ENCODE measurements at regions not wholly inside any gene's neighbourhood (a gene's known extent, or its start where the extent isn't known, plus 50 kb on each side); places are given as distances from the start of the nearest gene placed in this dataset.

- H3K36me3 ChIP-seq (ENCODE audit: insufficient read depth): no peaks in the 10 kb centered on the region
- no peak for ATAC-seq
Measured at GRCh38 chr22:48071828-48072227, 1309.4 kb downstream of the TBC1D22A start.

More at GRCh38 chr22:48071828-48072227, 1309.4 kb downstream of the TBC1D22A start:
- Mint-ChIP-seq H3K9me3 (peaks cover 34% of the 10 kb centered on the region), H3K4me1 (peaks cover 31% of the 10 kb centered on the region), H3K36me3 (ENCODE audit: low read depth) (peaks cover 25% of the 10 kb centered on the region), H3K27ac (no peak overlapping the region), H3K4me3 (no peak overlapping the region), H3K27me3 (ENCODE audit: insufficient read depth, low read depth, poor library complexity) (peaks cover 11% of the 10 kb centered on the region)
- H3K27ac ChIP-seq (ENCODE audit: low read depth): peak overlapping the region; percentile 71; the same call in 1 of the 2 replicates
- H3K4me1 ChIP-seq (ENCODE audit: insufficient read depth): peaks cover 11% of the 10 kb centered on the region
- no peak overlapping the region for H3K4me3 ChIP-seq
- no peak for TF ChIP-seq CREB1 (CRISPR knock-in tag; IDR thresholded peaks at IDR 0.05; ENCODE audit: low read depth)
- TF ChIP-seq ZNF331 (CRISPR knock-in tag; IDR thresholded peaks at IDR 0.05; ENCODE audit: low read depth): no peak
- no peak for TF ChIP-seq EZH2 (IDR thresholded peaks at IDR 0.05; ENCODE audit: low read depth, unreplicated experiment)
- no peak for TF ChIP-seq REST (IDR thresholded peaks at IDR 0.05; ENCODE audit: unreplicated experiment)
- no peak for TF ChIP-seq STAT1 (IDR thresholded peaks at IDR 0.05; ENCODE audit: unreplicated experiment)
- no peak for TF ChIP-seq NANOG (IDR thresholded peaks at IDR 0.05; ENCODE audit: borderline replicate concordance)
- TF ChIP-seq, protein P1, sequence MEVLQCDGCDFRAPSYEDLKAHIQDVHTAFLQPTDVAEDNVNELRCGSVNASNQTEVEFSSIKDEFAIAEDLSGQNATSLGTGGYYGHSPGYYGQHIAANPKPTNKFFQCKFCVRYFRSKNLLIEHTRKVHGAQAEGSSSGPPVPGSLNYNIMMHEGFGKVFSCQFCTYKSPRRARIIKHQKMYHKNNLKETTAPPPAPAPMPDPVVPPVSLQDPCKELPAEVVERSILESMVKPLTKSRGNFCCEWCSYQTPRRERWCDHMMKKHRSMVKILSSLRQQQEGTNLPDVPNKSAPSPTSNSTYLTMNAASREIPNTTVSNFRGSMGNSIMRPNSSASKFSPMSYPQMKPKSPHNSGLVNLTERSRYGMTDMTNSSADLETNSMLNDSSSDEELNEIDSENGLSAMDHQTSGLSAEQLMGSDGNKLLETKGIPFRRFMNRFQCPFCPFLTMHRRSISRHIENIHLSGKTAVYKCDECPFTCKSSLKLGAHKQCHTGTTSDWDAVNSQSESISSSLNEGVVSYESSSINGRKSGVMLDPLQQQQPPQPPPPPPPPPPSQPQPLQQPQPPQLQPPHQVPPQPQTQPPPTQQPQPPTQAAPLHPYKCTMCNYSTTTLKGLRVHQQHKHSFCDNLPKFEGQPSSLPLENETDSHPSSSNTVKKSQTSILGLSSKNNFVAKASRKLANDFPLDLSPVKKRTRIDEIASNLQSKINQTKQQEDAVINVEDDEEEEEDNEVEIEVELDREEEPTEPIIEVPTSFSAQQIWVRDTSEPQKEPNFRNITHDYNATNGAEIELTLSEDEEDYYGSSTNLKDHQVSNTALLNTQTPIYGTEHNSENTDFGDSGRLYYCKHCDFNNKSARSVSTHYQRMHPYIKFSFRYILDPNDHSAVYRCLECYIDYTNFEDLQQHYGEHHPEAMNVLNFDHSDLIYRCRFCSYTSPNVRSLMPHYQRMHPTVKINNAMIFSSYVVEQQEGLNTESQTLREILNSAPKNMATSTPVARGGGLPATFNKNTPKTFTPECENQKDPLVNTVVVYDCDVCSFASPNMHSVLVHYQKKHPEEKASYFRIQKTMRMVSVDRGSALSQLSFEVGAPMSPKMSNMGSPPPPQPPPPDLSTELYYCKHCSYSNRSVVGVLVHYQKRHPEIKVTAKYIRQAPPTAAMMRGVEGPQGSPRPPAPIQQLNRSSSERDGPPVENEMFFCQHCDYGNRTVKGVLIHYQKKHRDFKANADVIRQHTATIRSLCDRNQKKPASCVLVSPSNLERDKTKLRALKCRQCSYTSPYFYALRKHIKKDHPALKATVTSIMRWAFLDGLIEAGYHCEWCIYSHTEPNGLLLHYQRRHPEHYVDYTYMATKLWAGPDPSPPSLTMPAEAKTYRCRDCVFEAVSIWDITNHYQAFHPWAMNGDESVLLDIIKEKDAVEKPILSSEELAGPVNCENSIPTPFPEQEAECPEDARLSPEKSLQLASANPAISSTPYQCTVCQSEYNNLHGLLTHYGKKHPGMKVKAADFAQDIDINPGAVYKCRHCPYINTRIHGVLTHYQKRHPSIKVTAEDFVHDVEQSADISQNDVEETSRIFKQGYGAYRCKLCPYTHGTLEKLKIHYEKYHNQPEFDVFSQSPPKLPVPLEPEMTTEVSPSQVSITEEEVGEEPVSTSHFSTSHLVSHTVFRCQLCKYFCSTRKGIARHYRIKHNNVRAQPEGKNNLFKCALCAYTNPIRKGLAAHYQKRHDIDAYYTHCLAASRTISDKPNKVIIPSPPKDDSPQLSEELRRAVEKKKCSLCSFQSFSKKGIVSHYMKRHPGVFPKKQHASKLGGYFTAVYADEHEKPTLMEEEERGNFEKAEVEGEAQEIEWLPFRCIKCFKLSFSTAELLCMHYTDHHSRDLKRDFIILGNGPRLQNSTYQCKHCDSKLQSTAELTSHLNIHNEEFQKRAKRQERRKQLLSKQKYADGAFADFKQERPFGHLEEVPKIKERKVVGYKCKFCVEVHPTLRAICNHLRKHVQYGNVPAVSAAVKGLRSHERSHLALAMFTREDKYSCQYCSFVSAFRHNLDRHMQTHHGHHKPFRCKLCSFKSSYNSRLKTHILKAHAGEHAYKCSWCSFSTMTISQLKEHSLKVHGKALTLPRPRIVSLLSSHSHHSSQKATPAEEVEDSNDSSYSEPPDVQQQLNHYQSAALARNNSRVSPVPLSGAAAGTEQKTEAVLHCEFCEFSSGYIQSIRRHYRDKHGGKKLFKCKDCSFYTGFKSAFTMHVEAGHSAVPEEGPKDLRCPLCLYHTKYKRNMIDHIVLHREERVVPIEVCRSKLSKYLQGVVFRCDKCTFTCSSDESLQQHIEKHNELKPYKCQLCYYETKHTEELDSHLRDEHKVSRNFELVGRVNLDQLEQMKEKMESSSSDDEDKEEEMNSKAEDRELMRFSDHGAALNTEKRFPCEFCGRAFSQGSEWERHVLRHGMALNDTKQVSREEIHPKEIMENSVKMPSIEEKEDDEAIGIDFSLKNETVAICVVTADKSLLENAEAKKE (CRISPR knock-in tag; IDR thresholded peaks at IDR 0.05): no peak
- TF ChIP-seq ETS1 (IDR thresholded peaks at IDR 0.05): no peak
- TF ChIP-seq EZH2phosphoT487 (IDR thresholded peaks at IDR 0.05; ENCODE audit: unreplicated experiment): no peak
- TF ChIP-seq, protein P2, sequence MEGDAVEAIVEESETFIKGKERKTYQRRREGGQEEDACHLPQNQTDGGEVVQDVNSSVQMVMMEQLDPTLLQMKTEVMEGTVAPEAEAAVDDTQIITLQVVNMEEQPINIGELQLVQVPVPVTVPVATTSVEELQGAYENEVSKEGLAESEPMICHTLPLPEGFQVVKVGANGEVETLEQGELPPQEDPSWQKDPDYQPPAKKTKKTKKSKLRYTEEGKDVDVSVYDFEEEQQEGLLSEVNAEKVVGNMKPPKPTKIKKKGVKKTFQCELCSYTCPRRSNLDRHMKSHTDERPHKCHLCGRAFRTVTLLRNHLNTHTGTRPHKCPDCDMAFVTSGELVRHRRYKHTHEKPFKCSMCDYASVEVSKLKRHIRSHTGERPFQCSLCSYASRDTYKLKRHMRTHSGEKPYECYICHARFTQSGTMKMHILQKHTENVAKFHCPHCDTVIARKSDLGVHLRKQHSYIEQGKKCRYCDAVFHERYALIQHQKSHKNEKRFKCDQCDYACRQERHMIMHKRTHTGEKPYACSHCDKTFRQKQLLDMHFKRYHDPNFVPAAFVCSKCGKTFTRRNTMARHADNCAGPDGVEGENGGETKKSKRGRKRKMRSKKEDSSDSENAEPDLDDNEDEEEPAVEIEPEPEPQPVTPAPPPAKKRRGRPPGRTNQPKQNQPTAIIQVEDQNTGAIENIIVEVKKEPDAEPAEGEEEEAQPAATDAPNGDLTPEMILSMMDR (conservative IDR thresholded peaks at IDR 0.05; ENCODE audit: low read depth in 2 of 2): no peak
- no peak for TF ChIP-seq JUNB (IDR thresholded peaks at IDR 0.05; ENCODE audit: unreplicated experiment)
- no peak for TF ChIP-seq ZNF114 (CRISPR knock-in tag; IDR thresholded peaks at IDR 0.05)
- no peak for TF ChIP-seq POLR2AphosphoS5 (IDR thresholded peaks at IDR 0.05; ENCODE audit: low read depth)
- H3K27me3 ChIP-seq (ENCODE audit: insufficient read depth): no peaks in the 10 kb centered on the region
- no peak overlapping the region for H2AFZ ChIP-seq
- H3K9me2 ChIP-seq (ENCODE audit: insufficient read depth): peaks cover 7% of the 10 kb centered on the region
- H4K20me1 ChIP-seq (replicated peaks; ENCODE audit: insufficient read depth): no peaks in the 10 kb centered on the region
- no peaks in the 10 kb centered on the region for H3K79me2 ChIP-seq (replicated peaks; ENCODE audit: insufficient read depth)
- no peaks in the 10 kb centered on the region for H3F3A ChIP-seq (replicated peaks; ENCODE audit: low read depth)
- H3K4me2 ChIP-seq: no peak overlapping the region
- DNase-seq (ENCODE audit: low spot score): no peak

Measured in GM23338 (cell line).